GM12874 (cell line): ENCODE measurements at regions not wholly inside any gene's neighbourhood (a gene's known extent, or its start where the extent isn't known, plus 50 kb on each side); places are given as distances from the start of the nearest gene placed in this dataset.

ENCODE experiments used
- CTCF ChIP-seq: IDR thresholded peaks from 2 replicates; pipeline ENCODE4 v1.5.1; 2011; ENCODE audit warnings: low read depth, mild to moderate bottlenecking, control low read depth, low read length, moderate library complexity; ENCODE audit not compliant: insufficient read depth

GRCh38 chr5:130333089-130333488 is 428.8 kb downstream of the CHSY3 start:
- no peak for TF ChIP-seq CTCF

GRCh38 chr5:130331332-130331731 is 427.1 kb downstream of the CHSY3 start:
- TF ChIP-seq CTCF, result no peak

GRCh38 chr5:130324953-130325671 is 420.8 kb downstream of the CHSY3 start:
- TF ChIP-seq CTCF, result no peak

- no peak for TF ChIP-seq CTCF
Observed at GRCh38 chr5:130323804-130324454, 419.7 kb downstream of the CHSY3 start.

- no peak for TF ChIP-seq CTCF
Observed at GRCh38 chr5:130321931-130322330, 417.7 kb downstream of the CHSY3 start.

GRCh38 chr5:130316971-130317680 is 412.9 kb downstream of the CHSY3 start:
- TF ChIP-seq CTCF, result no peak

GRCh38 chr5:130295235-130295634 is 391.0 kb downstream of the CHSY3 start:
- no peak for TF ChIP-seq CTCF
